SW480 (cell line): ENCODE measurements at regions not wholly inside any gene's neighbourhood (a gene's known extent, or its start where the extent isn't known, plus 50 kb on each side); places are given as distances from the start of the nearest gene placed in this dataset.

Source experiments
- DNase-seq: peaks from one replicate; pipeline ENCODE4 v3.0.0-alpha.2; 2016; ENCODE audit warnings: low spot score

GRCh38 chr13:34816245-34816884 lies 125.7 kb upstream of the NBEA start:
- DNase-seq, result no peak

DNA sequence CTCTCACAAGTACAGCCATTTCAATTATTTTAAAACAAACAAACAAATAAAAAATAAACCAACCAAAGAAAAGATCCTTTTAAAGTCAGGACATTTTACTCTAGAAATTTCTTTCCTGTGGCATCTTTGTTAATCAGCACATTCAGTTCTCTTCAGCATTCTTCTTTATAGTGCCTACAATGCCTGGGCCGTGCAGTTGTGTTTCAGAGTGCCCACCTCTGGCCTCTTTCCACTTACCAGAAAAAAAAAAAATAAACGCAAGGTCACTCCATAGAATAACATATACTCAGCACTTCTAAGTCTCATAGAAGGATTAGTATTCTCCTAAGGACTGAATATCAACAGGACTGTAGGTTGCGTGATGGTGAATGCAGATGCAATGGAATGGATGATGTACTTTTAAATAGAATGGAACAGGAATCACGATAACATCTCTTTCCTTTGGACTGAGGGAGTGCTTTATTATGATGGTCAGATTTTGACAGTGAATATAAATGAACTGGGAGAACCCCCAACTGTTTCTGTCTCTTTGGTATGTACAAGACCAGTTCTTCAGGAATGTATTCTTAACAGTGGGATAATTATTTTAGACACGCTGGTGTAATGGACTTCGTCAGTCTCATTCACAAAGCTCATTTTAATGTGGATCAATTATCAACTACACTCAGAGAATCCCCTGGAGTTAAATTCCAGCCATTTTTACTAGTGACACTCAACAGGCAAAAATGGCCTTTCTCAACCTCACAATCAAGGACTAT lies 125.0 kb upstream of the NBEA start:
- no peak for DNase-seq

GRCh38 chr13:34822650-34823049 lies 119.4 kb upstream of the NBEA start:
- no peak for DNase-seq

DNA sequence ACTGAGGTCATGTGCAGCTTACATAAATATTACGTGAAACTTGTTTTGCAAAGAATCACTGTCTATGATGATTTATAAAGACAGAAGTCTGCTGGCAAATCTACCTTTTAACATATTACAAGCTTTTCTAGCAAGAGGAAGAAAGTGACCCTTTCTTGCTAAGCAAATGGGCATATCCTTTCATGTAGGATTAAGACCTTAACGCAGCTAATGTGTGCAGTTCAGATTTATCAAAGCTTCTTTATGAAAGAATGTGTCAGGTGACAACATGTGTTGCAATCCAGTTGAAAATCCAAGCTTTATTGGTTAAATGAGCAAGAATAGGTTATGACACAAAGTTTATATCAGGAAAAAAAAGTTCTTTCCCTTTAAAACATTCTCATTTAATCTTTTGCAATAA lies 115.6 kb upstream of the NBEA start:
- no peak for DNase-seq

DNA sequence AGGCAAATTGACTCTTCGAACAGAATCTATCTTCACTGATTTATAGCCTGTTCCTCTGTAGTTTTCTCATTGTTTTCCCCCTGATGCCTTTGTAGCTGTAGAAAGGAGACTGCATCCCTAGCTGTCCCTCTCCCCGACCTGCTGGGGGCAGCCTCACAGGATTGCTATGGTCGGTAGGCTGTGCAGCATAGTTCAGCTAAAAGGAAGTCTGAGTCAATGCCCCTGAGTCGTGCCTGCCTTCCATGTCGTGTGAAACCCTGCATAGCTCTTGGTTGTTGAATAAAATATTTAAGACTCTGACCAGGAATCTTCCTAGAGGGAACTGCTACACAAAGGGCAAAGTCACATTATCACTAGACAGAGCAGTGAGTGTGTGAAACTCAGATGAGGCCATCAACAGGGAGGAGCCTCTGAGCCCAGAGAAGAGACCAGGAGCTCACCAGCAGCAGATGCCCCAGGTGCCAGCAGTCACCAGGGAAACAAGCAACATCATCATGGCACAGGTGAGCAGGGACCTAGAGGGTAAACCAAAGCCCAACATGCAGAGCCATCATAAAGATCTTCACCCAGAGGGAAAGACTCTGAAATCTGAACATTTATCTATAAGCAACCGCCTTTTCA lies 108.4 kb upstream of the NBEA start:
- no peak for DNase-seq

DNA sequence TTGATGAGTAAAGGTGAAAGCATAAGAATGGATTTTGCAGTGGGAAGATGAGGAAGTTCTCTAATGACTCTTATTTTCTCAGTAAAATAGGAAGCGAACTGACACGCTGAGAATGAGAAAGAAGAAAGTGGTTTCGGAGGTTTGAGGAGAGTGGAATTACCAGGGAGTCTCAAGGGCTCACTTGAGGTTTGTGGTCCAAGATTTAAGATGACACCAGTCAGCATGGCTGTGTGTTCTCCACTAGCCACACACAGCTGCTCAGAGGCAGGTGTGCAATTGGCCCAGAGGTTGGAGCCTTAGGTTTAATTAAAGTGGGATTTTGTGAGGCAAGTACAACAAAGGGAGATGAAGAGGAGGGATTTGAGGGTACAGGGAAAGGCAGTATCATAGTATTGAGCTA lies 99.6 kb upstream of the NBEA start:
- DNase-seq, result no peak

- peak; percentile 81 for DNase-seq
Observed at GRCh38 chr13:34847766-34848165, 94.3 kb upstream of the NBEA start.

DNA sequence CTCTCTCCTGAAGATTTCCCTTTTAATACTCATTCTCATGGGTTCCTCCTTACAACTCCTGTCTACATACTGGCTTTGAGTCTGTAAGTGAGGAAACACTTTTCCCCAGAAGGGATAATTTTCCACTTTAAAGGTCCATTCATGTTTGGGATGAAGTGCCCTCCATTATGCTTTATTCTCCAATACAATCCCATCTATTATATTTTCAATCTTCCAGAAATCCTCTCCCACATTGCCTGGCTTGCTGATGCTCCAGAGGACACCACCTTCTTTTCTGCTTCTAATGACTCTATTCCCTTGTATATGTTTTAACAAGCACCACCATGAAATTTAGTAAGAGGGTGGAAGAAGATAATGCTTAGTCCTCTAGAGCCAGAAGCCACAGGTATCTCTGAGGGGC lies 92.7 kb upstream of the NBEA start:
- no peak for DNase-seq

GRCh38 chr13:34853161-34853560 lies 88.9 kb upstream of the NBEA start:
- no peak for DNase-seq

DNA sequence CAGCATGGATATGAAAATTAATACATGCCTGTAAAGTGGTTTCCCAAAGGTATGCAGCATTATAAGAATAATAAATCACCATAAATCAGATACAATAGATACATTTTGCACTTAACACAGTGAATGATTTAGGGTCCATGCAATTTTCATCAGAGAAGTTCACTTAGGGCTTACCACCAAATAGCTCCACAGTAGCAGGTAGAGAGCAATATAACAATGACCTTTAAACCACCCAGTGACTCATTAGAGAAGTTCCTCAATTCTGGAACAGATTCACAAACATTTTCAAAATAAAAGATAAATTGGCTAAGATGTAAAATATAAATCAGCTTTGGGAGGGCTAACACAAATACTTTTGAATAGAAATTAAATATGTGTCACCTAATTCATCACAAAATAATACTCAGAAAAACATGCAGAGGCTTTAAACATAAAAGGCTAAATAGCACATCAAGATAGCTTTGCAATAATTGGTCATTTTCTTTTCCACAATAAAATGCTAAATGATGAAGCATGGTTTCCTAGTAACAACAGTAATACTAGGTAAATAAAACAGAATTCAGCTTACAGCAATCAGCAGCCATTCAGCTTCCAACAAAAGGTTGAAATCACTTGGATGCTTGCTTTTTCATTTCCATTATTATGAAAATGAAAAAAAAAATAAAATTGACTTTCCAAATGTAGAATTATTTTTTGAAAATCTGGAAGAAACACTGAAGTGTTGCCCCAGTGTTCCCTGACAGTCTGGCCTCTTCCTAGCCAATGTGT lies 84.3 kb upstream of the NBEA start:
- peak; percentile 18 for DNase-seq

- no peak for DNase-seq
Observed at GRCh38 chr13:34862311-34862710, 79.8 kb upstream of the NBEA start.

GRCh38 chr13:34862716-34863115 lies 79.4 kb upstream of the NBEA start:
- DNase-seq, result no peak

- peak; percentile 73 for DNase-seq
Observed at GRCh38 chr13:34863360-34864135, 78.5 kb upstream of the NBEA start.

GRCh38 chr13:34864671-34865070 lies 77.4 kb upstream of the NBEA start:
- no peak for DNase-seq

DNA sequence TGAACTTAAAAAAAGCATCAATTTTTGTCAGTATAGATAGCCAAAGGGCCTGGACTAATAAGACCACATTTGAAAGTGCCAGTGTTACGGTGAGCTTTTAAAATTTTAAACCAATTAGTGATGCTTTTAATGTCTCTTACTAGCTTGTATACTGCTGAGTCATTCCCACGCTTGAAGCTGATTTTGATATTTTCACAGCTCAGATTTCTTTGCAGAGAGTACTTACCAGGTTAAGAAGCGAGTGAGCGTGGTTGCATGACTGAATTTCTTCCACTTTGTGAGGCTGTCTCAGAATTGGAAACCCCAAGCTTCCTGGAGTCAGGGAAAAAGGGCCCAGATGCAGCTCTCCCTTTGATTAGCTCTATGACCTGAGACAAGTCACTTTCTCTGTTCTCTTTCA lies 74.5 kb upstream of the NBEA start:
- DNase-seq, result no peak

DNA sequence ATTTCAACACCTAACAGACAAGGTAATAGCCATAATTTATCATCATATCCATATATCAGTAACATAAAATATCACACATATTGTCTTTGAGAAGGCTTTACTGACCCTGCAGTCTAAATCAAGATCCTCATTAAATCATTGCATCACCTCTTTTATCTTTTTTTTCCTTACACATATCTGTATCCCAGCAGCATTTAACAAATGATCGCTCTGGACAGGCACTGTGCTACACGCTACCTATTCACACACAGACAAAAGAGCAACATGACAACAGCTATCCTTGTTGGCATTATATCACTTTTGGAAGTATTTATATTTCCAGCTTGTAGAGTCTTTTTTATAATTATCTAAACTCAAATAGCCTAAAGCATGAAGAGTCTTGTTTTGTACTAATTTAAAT lies 73.3 kb upstream of the NBEA start:
- no peak for DNase-seq

DNA sequence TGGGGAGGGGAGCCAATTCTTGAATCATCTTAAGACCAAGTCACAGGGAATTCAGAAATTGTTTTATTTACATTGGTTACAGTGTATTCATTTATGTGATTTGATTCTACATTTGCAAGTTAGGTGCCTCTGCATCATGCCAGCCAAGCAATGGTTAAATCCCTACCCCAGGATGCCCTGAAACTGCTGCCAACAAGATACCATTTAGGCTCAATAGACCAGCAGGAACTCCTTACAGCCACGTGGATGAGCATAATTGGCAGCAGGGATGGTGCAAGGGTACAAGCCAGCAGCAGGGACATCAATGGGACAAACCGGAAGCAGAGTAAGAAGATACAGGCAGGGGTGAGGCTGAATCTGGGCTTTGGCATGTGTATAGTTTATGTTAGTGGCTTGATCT lies 72.4 kb upstream of the NBEA start:
- DNase-seq, result no peak

DNA sequence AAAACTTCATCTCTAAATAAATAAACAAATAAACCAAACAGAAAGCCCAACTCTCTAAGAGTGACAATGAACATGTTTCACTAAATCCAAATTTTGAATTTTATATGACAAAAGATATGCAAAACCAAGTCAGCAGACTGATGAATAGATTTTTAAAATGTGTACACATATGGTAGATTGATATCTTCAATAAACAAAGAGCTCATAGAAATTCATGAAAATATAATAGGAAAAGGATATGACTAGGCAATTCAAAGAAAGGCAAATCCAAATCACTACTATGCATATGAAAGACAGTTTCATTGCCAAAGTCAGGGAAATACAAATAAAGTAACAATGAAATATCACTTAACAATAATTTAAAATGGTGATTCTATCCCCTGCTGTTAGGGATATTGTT lies 63.7 kb upstream of the NBEA start:
- DNase-seq, result no peak

DNA sequence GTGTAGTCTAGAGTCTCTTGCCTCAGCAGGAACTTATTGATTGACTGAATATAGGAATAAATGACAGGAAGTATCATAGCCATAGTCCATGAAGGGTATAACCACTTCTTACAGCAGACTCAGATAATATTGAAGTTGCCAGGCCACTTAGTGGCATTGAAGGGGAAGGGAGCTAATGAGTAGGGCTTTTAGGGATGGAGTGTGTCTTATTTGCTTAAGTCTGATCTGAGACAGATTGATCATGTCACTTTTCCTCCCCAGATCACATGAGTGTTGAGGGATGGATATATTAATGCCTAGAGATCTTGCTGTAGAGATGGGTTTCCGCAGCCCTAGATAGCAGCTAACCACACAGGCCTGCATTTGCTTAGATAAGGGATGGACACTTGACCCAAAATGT lies 62.2 kb upstream of the NBEA start:
- DNase-seq, result no peak

- DNase-seq, result no peak
Observed at GRCh38 chr13:34881494-34881893, 60.6 kb upstream of the NBEA start.

- no peak for DNase-seq
Observed at GRCh38 chr13:34883396-34883795, 58.7 kb upstream of the NBEA start.

- DNase-seq, result no peak
Observed at GRCh38 chr13:34884366-34884765, 57.7 kb upstream of the NBEA start.
